ENCODE measurements at regions not wholly inside any gene's neighbourhood (a gene's known extent, or its start where the extent isn't known, plus 50 kb on each side); places are given as distances from the start of the nearest gene placed in this dataset.

DNA sequence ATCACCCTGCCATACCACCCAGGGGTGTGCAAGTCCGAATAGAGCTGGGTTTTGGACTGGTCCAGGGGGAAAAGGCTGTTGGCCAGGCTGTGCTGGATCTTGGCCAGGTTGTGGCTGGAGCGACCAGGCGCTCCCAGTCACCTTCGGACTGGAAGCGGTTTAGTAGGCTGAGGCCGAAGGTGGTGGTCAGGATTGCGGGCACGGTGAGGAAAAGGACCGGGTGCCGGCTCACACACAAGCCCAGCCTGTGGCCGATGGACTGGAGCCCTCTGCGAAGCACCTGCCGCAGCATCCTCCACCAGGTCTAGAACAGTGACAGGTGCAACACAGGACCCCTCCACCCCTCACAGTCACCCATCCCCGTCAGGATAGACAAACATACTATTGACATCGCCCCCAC is 590.6 kb upstream of the PTCHD4 start:
- TF ChIP-seq POLR2AphosphoS5 (IDR thresholded peaks at IDR 0.05; ENCODE audit: low read depth, low read length): no peak
- TF ChIP-seq POLR2A (IDR thresholded peaks at IDR 0.05; ENCODE audit: low read depth, low read length): no peak
- no peak for TF ChIP-seq TAF1 (IDR thresholded peaks at IDR 0.05; ENCODE audit: borderline replicate concordance, low read depth, low read length)
